Body of pancreas (tissue), 4 donors: ENCODE measurements at regions not wholly inside any gene's neighbourhood (a gene's known extent, or its start where the extent isn't known, plus 50 kb on each side); places are given as distances from the start of the nearest gene placed in this dataset.
A peak's percentile ranks its signal among the peaks of the same experiment; 100 is the strongest.

Experiments used
- ATAC-seq: fragments of 150-250 bp; one replicate; pipeline ENCODE4 v1.9.1; 2016
- DNase-seq, 4 donors: peaks; one replicate each; pipeline ENCODE4 v3.0.0-alpha.2; 2019
- H3K27ac ChIP-seq, 4 donors: fragments of 200-600 bp; sonication (generic); 1 replicate in 3 of 4; 2 replicates in 1 of 4; pipeline versions ENCODE4 v1.5.1 to v1.6.1; 2016 to 2019; ENCODE audit warnings: mild to moderate bottlenecking in 1 of 4, mixed read lengths in 1 of 4, moderate library complexity in 1 of 4
- H3K27me3 ChIP-seq, 2 donors: fragments of 200-600 bp; sonication (generic); one replicate each; pipeline ENCODE4 v1.6.0; 2016; ENCODE audit warnings: mild to moderate bottlenecking in 1 of 2
- H3K36me3 ChIP-seq, 2 donors: fragments of 200-600 bp; sonication (generic); replicated peaks in 1 of 2; 2 replicates each; pipeline ENCODE4 v1.5.1; 2016; ENCODE audit warnings: low read depth in 2 of 2; ENCODE audit not compliant: insufficient read depth in 1 of 2
- H3K4me1 ChIP-seq: fragments of 200-600 bp; sonication (generic); one replicate; pipeline ENCODE4 v1.6.0; 2016
- H3K4me3 ChIP-seq, 2 donors: fragments of 200-600 bp; sonication (generic); 1 replicate in 1 of 2; 2 replicates in 1 of 2; pipeline ENCODE4 v1.5.1; 2016 to 2019
- H3K9me3 ChIP-seq, 3 donors: fragments of 200-600 bp; sonication (generic); 1 replicate in 2 of 3; 2 replicates in 1 of 3; pipeline ENCODE4 v1.5.1; 2016
- CTCF ChIP-seq, 7 experiments: fragments of 450-650 bp in 4 of 7; fragments of 200-600 bp in 3 of 7; sonication (generic) in 3 of 7; IDR thresholded peaks; one replicate each; pipeline ENCODE4 v1.5.1; 2016 to 2019; ENCODE audit warnings: antibody characterized with exemption in 7 of 7
- POLR2A ChIP-seq, 3 donors: fragments of 450-650 bp; IDR thresholded peaks; one replicate each; pipeline ENCODE4 v1.6.1; 2016; ENCODE audit warnings: antibody characterized with exemption in 3 of 3, mild to moderate bottlenecking in 2 of 3
- WGBS, 2 donors: methylation state at CpG; one replicate each; pipeline ENCODE4 v1.1.5; 2017; 5-methylcytosine and 5-hydroxymethylcytosine counted together
- intact Hi-C: fragments of 100-400 bp; cut with DNase I; formaldehyde crosslinking; loops from one replicate; pipeline ENCODE4 v1.15.1; 2023

GRCh38 chr10:43888586-43888985, 239.9 kb upstream of the ZNF32 start:
- no peaks in the 10 kb centered on the region for H3K9me3 ChIP-seq
- DNase-seq (no peak), ATAC-seq (no peak)
- H3K4me3 ChIP-seq, result no peak overlapping the region
- 78 to 79% methylated on average over 3 of the region's 3 CpGs for WGBS, 2 donors
- no peaks in the 10 kb centered on the region for H3K4me1 ChIP-seq
- no peaks in the 10 kb centered on the region for H3K36me3 ChIP-seq
- no peak overlapping the region for H3K27ac ChIP-seq
- no peaks in the 10 kb centered on the region for H3K27me3 ChIP-seq
- intact Hi-C loops, result no loop called here
- no peak for TF ChIP-seq POLR2A (IDR thresholded peaks at IDR 0.05)
- TF ChIP-seq CTCF (IDR thresholded peaks at IDR 0.05), result no peak

- intact Hi-C loops, result no loop called here
- peak; percentile 71 for ATAC-seq
- no peaks in the 10 kb centered on the region for H3K9me3 ChIP-seq
These were observed 237.2 kb upstream of the ZNF32 start for GRCh38 chr10:43885842-43886241.

GRCh38 chr10:43885252-43885651, 236.6 kb upstream of the ZNF32 start:
- Histone ChIP-seq H3K4me1 (no peaks in the 10 kb centered on the region), H3K9me3 (no peaks in the 10 kb centered on the region), H3K27ac (no peak overlapping the region), H3K36me3 (no peaks in the 10 kb centered on the region), H3K4me3 (no peak overlapping the region), H3K27me3 (no peaks in the 10 kb centered on the region)
- 90 to 100% methylated on average over 5 of the region's 5 CpGs for WGBS, 2 donors
- DNase-seq (no peak), ATAC-seq (no peak)
- intact Hi-C loops, result no loop called here
- no peak for TF ChIP-seq CTCF (IDR thresholded peaks at IDR 0.05)
- no peak for TF ChIP-seq POLR2A (IDR thresholded peaks at IDR 0.05)

More at GRCh38 chr10:43885842-43886241, 237.2 kb upstream of the ZNF32 start:
- TF ChIP-seq CTCF (IDR thresholded peaks at IDR 0.05) (peak in 6 of 7 experiments; percentile 38 to 76 (median 62)), POLR2A (IDR thresholded peaks at IDR 0.05) (no peak)
- Histone ChIP-seq H3K27ac (no peak overlapping the region), H3K36me3 (no peaks in the 10 kb centered on the region), H3K4me1 (no peaks in the 10 kb centered on the region), H3K4me3 (no peak overlapping the region), H3K27me3 (no peaks in the 10 kb centered on the region)
- peak; percentile 55 to 73 (median 65) for DNase-seq
- 35 to 53% methylated on average over 2 of the region's 2 CpGs for WGBS, 2 donors

- DNase-seq, result no peak
- Histone ChIP-seq H3K4me1 (no peaks in the 10 kb centered on the region), H3K9me3 (no peaks in the 10 kb centered on the region), H3K27me3 (no peaks in the 10 kb centered on the region), H3K27ac (no peak overlapping the region), H3K4me3 (no peak overlapping the region), H3K36me3 (no peaks in the 10 kb centered on the region)
- no peak for ATAC-seq
- intact Hi-C loops, result no loop called here
- 72 to 82% methylated on average over 8 of the region's 8 CpGs for WGBS, 2 donors
- TF ChIP-seq POLR2A (IDR thresholded peaks at IDR 0.05), result no peak
- TF ChIP-seq CTCF (IDR thresholded peaks at IDR 0.05), result no peak
These were observed 235.9 kb upstream of the ZNF32 start for GRCh38 chr10:43884501-43885105.

GRCh38 chr10:43882711-43883110, 234.0 kb upstream of the ZNF32 start:
- intact Hi-C loops, result no loop called here
- WGBS, 2 donors, result 65 to 68% methylated on average over 2 of the region's 2 CpGs

More at GRCh38 chr10:43882711-43883110, 234.0 kb upstream of the ZNF32 start:
- H3K27ac ChIP-seq, result no peak overlapping the region
- DNase-seq (no peak), ATAC-seq (no peak)
- TF ChIP-seq CTCF (IDR thresholded peaks at IDR 0.05), result no peak
- TF ChIP-seq POLR2A (IDR thresholded peaks at IDR 0.05), result no peak
- no peaks in the 10 kb centered on the region for H3K27me3 ChIP-seq
- no peak overlapping the region for H3K4me3 ChIP-seq
- H3K36me3 ChIP-seq, result no peaks in the 10 kb centered on the region
- no peaks in the 10 kb centered on the region for H3K4me1 ChIP-seq
- no peaks in the 10 kb centered on the region for H3K9me3 ChIP-seq
